Osteocyte (in vitro differentiated cells): ENCODE measurements at regions not wholly inside any gene's neighbourhood (a gene's known extent, or its start where the extent isn't known, plus 50 kb on each side); places are given as distances from the start of the nearest gene placed in this dataset.

Experiments
- DNase-seq: peaks from one replicate; pipeline ENCODE4 v3.0.0; 2021; ENCODE audit warnings: mixed read lengths; ENCODE audit not compliant: unreplicated experiment; ENCODE audit errors: extremely low spot score
- H3K27ac Mint-ChIP-seq: one replicate; pipeline ENCODE4 v1.8.0; 2021; ENCODE audit warnings: mild to moderate bottlenecking, mixed read lengths; ENCODE audit not compliant: unreplicated experiment
- H3K27me3 Mint-ChIP-seq: one replicate; pipeline ENCODE4 v1.8.0; 2021; ENCODE audit warnings: mixed read lengths; ENCODE audit not compliant: unreplicated experiment
- H3K36me3 Mint-ChIP-seq: one replicate; pipeline ENCODE4 v1.8.0; 2021; ENCODE audit warnings: mixed read lengths; ENCODE audit not compliant: unreplicated experiment
- H3K4me1 Mint-ChIP-seq: one replicate; pipeline ENCODE4 v1.8.0; 2021; ENCODE audit warnings: mixed read lengths; ENCODE audit not compliant: unreplicated experiment
- H3K4me3 Mint-ChIP-seq: one replicate; pipeline ENCODE4 v1.8.0; 2021; ENCODE audit warnings: mild to moderate bottlenecking, moderate library complexity, mixed read lengths; ENCODE audit not compliant: unreplicated experiment
- H3K9me3 Mint-ChIP-seq: one replicate; pipeline ENCODE4 v1.8.0; 2021; ENCODE audit warnings: mixed read lengths; ENCODE audit not compliant: unreplicated experiment
- TF ChIP-seq, protein P1 (sequence below): fragments of 200-600 bp; sonication (generic); IDR thresholded peaks from 2 replicates; pipeline ENCODE4 v1.5.0; 2021; ENCODE audit warnings: antibody characterized with exemption, mild to moderate bottlenecking, moderate library complexity

DNA sequence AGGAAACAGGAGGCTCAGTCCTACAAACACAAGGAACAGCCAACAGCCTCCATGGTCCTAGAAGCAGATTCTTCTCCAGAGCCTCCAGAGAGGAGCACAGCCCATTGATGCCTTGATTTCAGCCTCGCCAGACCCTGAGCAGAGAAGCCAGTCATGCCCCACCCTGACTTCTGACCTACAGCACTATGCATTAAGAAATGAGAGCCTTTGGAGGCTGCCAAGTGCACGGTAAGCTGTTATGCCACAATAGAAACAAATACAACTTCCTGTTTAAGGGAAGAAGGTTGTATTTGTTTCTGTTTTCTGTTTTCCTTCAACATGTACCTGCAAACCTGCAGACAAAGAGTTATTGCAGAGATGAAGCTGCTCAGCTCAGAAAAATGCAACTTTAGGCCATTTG is 181.3 kb upstream of the AGAP1 start:
- H3K27me3 Mint-ChIP-seq: peaks cover 21% of the 10 kb centered on the region
- TF ChIP-seq, protein P1, sequence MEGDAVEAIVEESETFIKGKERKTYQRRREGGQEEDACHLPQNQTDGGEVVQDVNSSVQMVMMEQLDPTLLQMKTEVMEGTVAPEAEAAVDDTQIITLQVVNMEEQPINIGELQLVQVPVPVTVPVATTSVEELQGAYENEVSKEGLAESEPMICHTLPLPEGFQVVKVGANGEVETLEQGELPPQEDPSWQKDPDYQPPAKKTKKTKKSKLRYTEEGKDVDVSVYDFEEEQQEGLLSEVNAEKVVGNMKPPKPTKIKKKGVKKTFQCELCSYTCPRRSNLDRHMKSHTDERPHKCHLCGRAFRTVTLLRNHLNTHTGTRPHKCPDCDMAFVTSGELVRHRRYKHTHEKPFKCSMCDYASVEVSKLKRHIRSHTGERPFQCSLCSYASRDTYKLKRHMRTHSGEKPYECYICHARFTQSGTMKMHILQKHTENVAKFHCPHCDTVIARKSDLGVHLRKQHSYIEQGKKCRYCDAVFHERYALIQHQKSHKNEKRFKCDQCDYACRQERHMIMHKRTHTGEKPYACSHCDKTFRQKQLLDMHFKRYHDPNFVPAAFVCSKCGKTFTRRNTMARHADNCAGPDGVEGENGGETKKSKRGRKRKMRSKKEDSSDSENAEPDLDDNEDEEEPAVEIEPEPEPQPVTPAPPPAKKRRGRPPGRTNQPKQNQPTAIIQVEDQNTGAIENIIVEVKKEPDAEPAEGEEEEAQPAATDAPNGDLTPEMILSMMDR: no peak
- no peaks in the 10 kb centered on the region for H3K36me3 Mint-ChIP-seq
- peak; percentile 44 for DNase-seq
- no peak overlapping the region for H3K4me3 Mint-ChIP-seq
- no peaks in the 10 kb centered on the region for H3K9me3 Mint-ChIP-seq
- no peaks in the 10 kb centered on the region for H3K4me1 Mint-ChIP-seq
- H3K27ac Mint-ChIP-seq: no peak overlapping the region

DNA sequence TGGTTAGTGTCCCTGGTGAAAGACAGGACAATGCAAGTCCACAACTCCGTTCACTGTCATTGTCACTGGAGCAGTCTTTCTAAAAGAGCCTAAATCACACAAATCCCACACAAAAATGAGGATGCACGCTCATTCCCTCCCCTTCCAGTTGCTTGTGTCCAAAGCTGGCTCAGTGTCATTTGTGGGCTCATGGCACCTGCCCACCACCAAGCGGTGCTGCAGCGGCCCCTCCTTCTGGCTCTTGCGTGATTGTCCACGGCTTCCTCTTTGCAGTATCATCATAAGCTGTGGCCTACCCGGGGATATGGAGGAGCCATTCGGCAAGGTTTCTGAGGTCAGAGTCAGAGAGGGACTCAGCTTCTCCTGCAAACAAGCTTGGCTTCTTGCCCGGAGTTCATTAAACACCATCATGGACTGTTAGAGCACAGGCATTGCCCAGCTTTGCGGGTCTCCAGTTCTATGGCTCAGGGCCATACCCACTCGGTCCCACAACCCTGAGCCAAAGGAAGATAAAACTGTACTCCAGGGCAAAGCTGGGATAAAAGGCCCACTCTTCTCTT is 179.4 kb upstream of the AGAP1 start:
- Mint-ChIP-seq H3K27me3 (peaks cover 18% of the 10 kb centered on the region), H3K4me3 (no peak overlapping the region), H3K27ac (no peak overlapping the region), H3K4me1 (no peaks in the 10 kb centered on the region), H3K9me3 (no peaks in the 10 kb centered on the region), H3K36me3 (no peaks in the 10 kb centered on the region)
- TF ChIP-seq, protein P1: no peak
- DNase-seq: peak; percentile 57

DNA sequence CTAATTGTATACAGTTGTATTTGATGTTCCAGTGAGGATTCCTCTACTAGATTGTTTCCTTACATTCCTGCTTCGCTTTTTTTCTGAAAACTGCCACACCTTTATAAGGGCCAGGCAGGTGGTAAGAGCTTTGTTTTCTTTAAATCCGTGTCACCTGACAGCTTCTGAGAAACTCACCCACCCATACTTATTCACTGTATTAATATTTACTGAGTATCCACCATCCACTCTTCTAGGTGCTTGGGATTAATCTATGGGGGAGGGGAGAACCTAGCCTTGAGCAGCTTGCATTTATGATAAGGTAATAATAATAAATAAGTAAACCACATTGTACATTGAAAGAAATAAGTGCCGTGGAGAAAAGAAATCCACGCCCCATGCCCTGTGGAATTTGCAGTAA is 174.7 kb upstream of the AGAP1 start:
- TF ChIP-seq, protein P1: no peak
- H3K4me3 Mint-ChIP-seq: no peak overlapping the region
- H3K36me3 Mint-ChIP-seq: no peaks in the 10 kb centered on the region
- H3K9me3 Mint-ChIP-seq: no peaks in the 10 kb centered on the region
- H3K4me1 Mint-ChIP-seq: no peaks in the 10 kb centered on the region
- no peak overlapping the region for H3K27ac Mint-ChIP-seq
- H3K27me3 Mint-ChIP-seq: peaks cover 17% of the 10 kb centered on the region
- no peak for DNase-seq

DNA sequence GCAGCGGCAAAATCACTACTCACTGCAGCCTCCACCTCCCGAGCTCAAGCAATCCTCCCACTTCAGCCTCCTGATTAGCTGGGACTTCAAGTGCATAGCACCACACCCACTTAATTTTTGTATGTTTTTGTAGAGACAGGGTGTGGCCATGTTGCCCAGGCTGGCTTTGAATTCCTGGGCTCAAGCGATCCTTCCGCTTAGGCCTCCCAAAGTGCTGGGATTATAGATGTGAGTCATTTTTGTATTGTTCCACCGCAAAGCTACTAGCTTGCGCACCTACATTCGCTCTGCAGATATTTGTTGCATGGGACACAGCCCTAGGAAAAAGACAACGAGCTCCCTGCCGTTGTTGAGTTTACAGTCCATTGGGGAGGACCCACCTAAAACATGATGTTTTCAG is 173.5 kb upstream of the AGAP1 start:
- TF ChIP-seq, protein P1: no peak
- no peaks in the 10 kb centered on the region for H3K9me3 Mint-ChIP-seq
- H3K36me3 Mint-ChIP-seq: no peaks in the 10 kb centered on the region
- DNase-seq: peak; percentile 51
- no peak overlapping the region for H3K27ac Mint-ChIP-seq
- peaks cover 25% of the 10 kb centered on the region for H3K27me3 Mint-ChIP-seq
- no peak overlapping the region for H3K4me3 Mint-ChIP-seq
- no peaks in the 10 kb centered on the region for H3K4me1 Mint-ChIP-seq

DNA sequence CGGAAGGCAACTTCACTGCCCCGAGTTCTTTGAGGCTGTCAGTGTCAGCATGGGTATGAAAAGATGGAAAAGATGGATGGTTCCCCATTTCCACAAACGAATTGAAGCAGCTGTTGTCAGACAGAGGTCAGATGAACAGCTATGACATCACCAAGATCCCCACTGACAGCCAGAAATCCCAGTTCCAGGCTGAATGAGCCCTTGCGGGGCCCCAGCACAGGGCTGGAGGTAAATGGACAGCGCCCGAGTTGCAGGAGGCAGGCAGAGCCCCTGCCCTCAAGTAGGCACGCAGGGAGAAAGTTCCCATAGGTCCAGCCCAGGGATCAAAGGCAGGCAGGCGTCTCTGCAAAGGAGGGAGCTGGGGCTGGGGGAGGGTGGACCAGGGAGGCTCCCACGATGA is 169.5 kb upstream of the AGAP1 start:
- H3K4me1 Mint-ChIP-seq: peaks cover 10% of the 10 kb centered on the region
- no peak overlapping the region for H3K27ac Mint-ChIP-seq
- DNase-seq: no peak
- peaks cover 15% of the 10 kb centered on the region for H3K27me3 Mint-ChIP-seq
- no peaks in the 10 kb centered on the region for H3K36me3 Mint-ChIP-seq
- no peak overlapping the region for H3K4me3 Mint-ChIP-seq
- TF ChIP-seq, protein P1: no peak
- no peaks in the 10 kb centered on the region for H3K9me3 Mint-ChIP-seq
